ENCODE measurements at regions not wholly inside any gene's neighbourhood (a gene's known extent, or its start where the extent isn't known, plus 50 kb on each side); places are given as distances from the start of the nearest gene placed in this dataset.

- Histone ChIP-seq H3K36me3 (no peaks in the 10 kb centered on the region), H3K27me3 (no peaks in the 10 kb centered on the region), H3K4me3 (no peak overlapping the region), H3K4me1 (no peaks in the 10 kb centered on the region), H3K27ac (no peak overlapping the region), H3K9me3 (no peaks in the 10 kb centered on the region)
- no peak for DNase-seq
- TF ChIP-seq POLR2A (IDR thresholded peaks at IDR 0.05) (no peak), EP300 (IDR thresholded peaks at IDR 0.05; ENCODE audit: low read depth) (no peak), POLR2AphosphoS5 (IDR thresholded peaks at IDR 0.05) (no peak), CTCF (IDR thresholded peaks at IDR 0.05) (no peak)
- intact Hi-C loops (cut with DNase I; ENCODE audit: low total_unique reads) (no loop called here), in situ Hi-C loops (cut with MboI; ENCODE audit: low pct_ligation_motif_present in 1 of 4, low pct_unique_long_range_greater_than_20kb in 1 of 4, low sequenced_read_pairs in 3 of 4) (no loop called here)
- WGBS, 2 donors (ENCODE audit: low coverage in 1 of 2) = 81 to 97% methylated on average over 2 of the region's 2 CpGs
These were observed 470.2 kb downstream of the BTG1 start for GRCh38 chr12:91675401-91675800.

GRCh38 chr12:91672130-91672529, 473.5 kb downstream of the BTG1 start:
- TF ChIP-seq EP300 (IDR thresholded peaks at IDR 0.05; ENCODE audit: low read depth) (no peak), CTCF (IDR thresholded peaks at IDR 0.05) (no peak), POLR2A (IDR thresholded peaks at IDR 0.05) (no peak), POLR2AphosphoS5 (IDR thresholded peaks at IDR 0.05) (no peak)
- no peaks in the 10 kb centered on the region for H3K36me3 ChIP-seq
- 46 to 50% methylated on average over 1 of the region's 1 CpG for WGBS, 2 donors (ENCODE audit: low coverage in 1 of 2)
- no peaks in the 10 kb centered on the region for H3K27me3 ChIP-seq
- no peak overlapping the region for H3K27ac ChIP-seq
- intact Hi-C loops (cut with DNase I; ENCODE audit: low total_unique reads) = no loop called here
- H3K9me3 ChIP-seq = no peaks in the 10 kb centered on the region
- in situ Hi-C loops (cut with MboI; ENCODE audit: low pct_ligation_motif_present in 1 of 4, low pct_unique_long_range_greater_than_20kb in 1 of 4, low sequenced_read_pairs in 3 of 4) = no loop called here
- H3K4me1 ChIP-seq = peaks cover 0 to 15% (median 0%) of the 10 kb centered on the region in 4 donors
- DNase-seq = no peak
- H3K4me3 ChIP-seq = no peak overlapping the region

GRCh38 chr12:91667694-91668093, 478.0 kb downstream of the BTG1 start:
- Histone ChIP-seq H3K27ac (peak overlapping the region in 1 of 4 donors; percentile 16), H3K4me3 (no peak overlapping the region), H3K27me3 (no peaks in the 10 kb centered on the region), H3K4me1 (peaks cover 0 to 26% (median 0%) of the 10 kb centered on the region in 4 donors), H3K9me3 (no peaks in the 10 kb centered on the region), H3K36me3 (no peaks in the 10 kb centered on the region)
- no peak for DNase-seq
- intact Hi-C loops (cut with DNase I; ENCODE audit: low total_unique reads) = no loop called here
- TF ChIP-seq CTCF (IDR thresholded peaks at IDR 0.05) = no peak
- TF ChIP-seq POLR2AphosphoS5 (IDR thresholded peaks at IDR 0.05) = no peak
- WGBS, 2 donors (ENCODE audit: low coverage in 1 of 2) = 55 to 61% methylated on average over 2 of the region's 2 CpGs
- in situ Hi-C loops (cut with MboI; ENCODE audit: low pct_ligation_motif_present in 1 of 4, low pct_unique_long_range_greater_than_20kb in 1 of 4, low sequenced_read_pairs in 3 of 4) = no loop called here

GRCh38 chr12:91663744-91664143, 481.1 kb upstream of the DCN start:
- DNase-seq = no peak
- no peak overlapping the region for H3K4me3 ChIP-seq
- intact Hi-C loops (cut with DNase I; ENCODE audit: low total_unique reads) (no loop called here), in situ Hi-C loops (cut with MboI; ENCODE audit: low pct_ligation_motif_present in 1 of 4, low pct_unique_long_range_greater_than_20kb in 1 of 4, low sequenced_read_pairs in 3 of 4) (no loop called here)
- peaks cover 0 to 26% (median 0%) of the 10 kb centered on the region in 4 donors for H3K4me1 ChIP-seq
- H3K27me3 ChIP-seq = no peaks in the 10 kb centered on the region
- 43 to 61% methylated on average over 4 of the region's 4 CpGs for WGBS, 2 donors (ENCODE audit: low coverage in 1 of 2)
- no peak overlapping the region for H3K27ac ChIP-seq
- H3K36me3 ChIP-seq = no peaks in the 10 kb centered on the region
- TF ChIP-seq POLR2AphosphoS5 (IDR thresholded peaks at IDR 0.05) (no peak), POLR2A (IDR thresholded peaks at IDR 0.05) (no peak), EP300 (IDR thresholded peaks at IDR 0.05; ENCODE audit: low read depth) (no peak)
- no peaks in the 10 kb centered on the region for H3K9me3 ChIP-seq

GRCh38 chr12:91663310-91663709, 480.7 kb upstream of the DCN start:
- H3K27me3 ChIP-seq = no peaks in the 10 kb centered on the region
- intact Hi-C loops (cut with DNase I; ENCODE audit: low total_unique reads) = no loop called here
- H3K9me3 ChIP-seq = no peaks in the 10 kb centered on the region
- no peak overlapping the region for H3K27ac ChIP-seq
- H3K36me3 ChIP-seq = no peaks in the 10 kb centered on the region
- in situ Hi-C loops (cut with MboI; ENCODE audit: low pct_ligation_motif_present in 1 of 4, low pct_unique_long_range_greater_than_20kb in 1 of 4, low sequenced_read_pairs in 3 of 4) = no loop called here
- no peak overlapping the region for H3K4me3 ChIP-seq
- H3K4me1 ChIP-seq = peaks cover 0 to 23% (median 0%) of the 10 kb centered on the region in 4 donors
- no peak for TF ChIP-seq EP300 (IDR thresholded peaks at IDR 0.05; ENCODE audit: low read depth)
- no peak for TF ChIP-seq CTCF (IDR thresholded peaks at IDR 0.05)
- TF ChIP-seq POLR2AphosphoS5 (IDR thresholded peaks at IDR 0.05) = no peak
- no peak for TF ChIP-seq POLR2A (IDR thresholded peaks at IDR 0.05)
- no peak for DNase-seq
- 53% methylated on average over 4 of the region's 4 CpGs for WGBS, 2 donors (ENCODE audit: low coverage in 1 of 2)
